GM12878 (cell line): ENCODE measurements at regions not wholly inside any gene's neighbourhood (a gene's known extent, or its start where the extent isn't known, plus 50 kb on each side); places are given as distances from the start of the nearest gene placed in this dataset.

Experiments used
- ATAC-seq: fragments of 200-7000 bp; cut with Tn5 transposase; 3 replicates; pipeline ENCODE4 v1.9.1; 2020; ENCODE audit warnings: mild to moderate bottlenecking, moderate library complexity
- BruUV-seq: library from RNA; stranded (reverse); fragments of 400-500 nt; replicated peaks from 2 replicates; lab custom pipeline; 2021; lab: Mats Ljungman, UMichigan
- CTCF ChIA-PET: fragments of 300-600 bp; sonication (Branson Sonifier 250); formaldehyde crosslinking; extraction: SDS; loops from one replicate; lab custom pipeline; 2021; ENCODE audit warnings: inconsistent platforms; lab: Yijun Ruan, JAX
- POLR2A ChIA-PET: fragments of 350-600 bp; formaldehyde crosslinking; extraction: SDS; loops from one replicate; lab custom pipeline; 2021; ENCODE audit warnings: inconsistent platforms; lab: Charles Lee
- RAD21 ChIA-PET: fragments of 300-600 bp; sonication (Branson Sonifier 250); formaldehyde crosslinking; loops from one replicate; lab custom pipeline; 2023; ENCODE audit warnings: antibody characterized with exemption; ENCODE audit not compliant: unreplicated experiment; lab: Charles Lee
- SMC1A ChIA-PET: fragments of 300-600 bp; sonication (Branson Sonifier 250); formaldehyde crosslinking; loops from one replicate; lab custom pipeline; 2023; ENCODE audit not compliant: unreplicated experiment, uncharacterized antibody; lab: Charles Lee
- DNase-seq: peaks from one replicate; pipeline ENCODE4 v3.0.0-alpha.2; 2011; ENCODE audit warnings: low read depth, low spot score
- FAIRE-seq: peaks from 3 replicates; lab custom pipeline; 2011; peaks lifted over from hg19 to GRCh38; lab: Jason Lieb, UNC
- H2AFZ ChIP-seq: 2 replicates; pipeline ENCODE4 v1.6.0; 2011; ENCODE audit warnings: low read depth, low read length, control low read depth; ENCODE audit not compliant: control insufficient read depth
- H3K27ac ChIP-seq: 2 replicates; pipeline ENCODE4 v1.5.1; 2011; ENCODE audit warnings: control low read depth; ENCODE audit not compliant: control insufficient read depth, insufficient read depth
- H3K27me3 ChIP-seq, 2 experiments: replicated peaks in 1 of 2; 2 replicates each; pipeline versions ENCODE4 v1.6.0 to v1.6.1; 2011; ENCODE audit warnings: low read length in 1 of 2; ENCODE audit not compliant: control insufficient read depth in 2 of 2, insufficient read depth in 2 of 2
- H3K36me3 ChIP-seq, 2 experiments: 2 replicates each; pipeline ENCODE4 v1.5.1; 2011; ENCODE audit warnings: low read length in 1 of 2; ENCODE audit not compliant: control insufficient read depth in 2 of 2, insufficient read depth in 2 of 2
- H3K4me1 ChIP-seq: 2 replicates; pipeline ENCODE4 v1.6.1; 2011; ENCODE audit warnings: mild to moderate bottlenecking, low read length, moderate library complexity, mixed read lengths; ENCODE audit not compliant: control insufficient read depth, insufficient read depth
- H3K4me2 ChIP-seq: 2 replicates; pipeline ENCODE4 v1.6.0; 2011; ENCODE audit warnings: control low read depth; ENCODE audit not compliant: control insufficient read depth, insufficient read depth
- H3K4me3 ChIP-seq: fragments of 200-600 bp; sonication (generic); 2 replicates; pipeline ENCODE4 v1.5.1; 2016
- H3K79me2 ChIP-seq: 2 replicates; pipeline ENCODE4 v1.6.0; 2011; ENCODE audit warnings: low read length; ENCODE audit not compliant: control insufficient read depth, insufficient read depth
- H3K9ac ChIP-seq: 2 replicates; pipeline ENCODE4 v1.8.0; 2011; ENCODE audit warnings: low read length, control low read depth, mixed read lengths; ENCODE audit not compliant: control insufficient read depth, insufficient read depth
- H3K9me3 ChIP-seq: replicated peaks from 3 replicates; pipeline ENCODE4 v1.5.1; 2011; ENCODE audit warnings: mild to moderate bottlenecking, low read length; ENCODE audit not compliant: control insufficient read depth, insufficient read depth
- H4K20me1 ChIP-seq: 2 replicates; pipeline ENCODE4 v1.6.0; 2011; ENCODE audit not compliant: control insufficient read depth, insufficient read depth
- ASH2L ChIP-seq: fragments of 300-600, 200-600 bp; sonication (generic); IDR thresholded peaks from 2 replicates; pipeline ENCODE4 v1.6.1; 2017; ENCODE audit warnings: low read depth, mild to moderate bottlenecking, borderline replicate concordance
- BCLAF1 ChIP-seq: fragments of 450-650 bp; IDR thresholded peaks from 2 replicates; pipeline ENCODE4 v1.6.1; 2017; ENCODE audit warnings: antibody characterized with exemption, mild to moderate bottlenecking, moderate library complexity
- HDAC6 ChIP-seq: fragments of 200-600 bp; sonication (generic); IDR thresholded peaks from one replicate; pipeline ENCODE4 v1.8.0; 2017; ENCODE audit warnings: antibody characterized with exemption; ENCODE audit not compliant: unreplicated experiment
- IKZF2 ChIP-seq, 2 experiments: fragments of 450-650 bp; IDR thresholded peaks; 2 replicates each; pipeline ENCODE4 v1.6.1; 2017; ENCODE audit warnings: mild to moderate bottlenecking in 2 of 2, moderate library complexity in 2 of 2
- IRF3 ChIP-seq: fragments of 450-650 bp; IDR thresholded peaks from 2 replicates; pipeline ENCODE4 v1.6.1; 2014; ENCODE audit warnings: mild to moderate bottlenecking
- JUND ChIP-seq: IDR thresholded peaks from 2 replicates; pipeline ENCODE4 v1.6.1; 2012; ENCODE audit warnings: low read depth, mild to moderate bottlenecking, low read length, improper control_type of control experiment, moderate library complexity
- KDM1A ChIP-seq: fragments of 200-600 bp; sonication (generic); IDR thresholded peaks from 2 replicates; pipeline ENCODE4 v1.6.1; 2016; ENCODE audit warnings: borderline replicate concordance
- PML ChIP-seq: IDR thresholded peaks from 2 replicates; pipeline ENCODE4 v1.6.1; 2012; ENCODE audit warnings: low read length, inconsistent platforms
- SMARCA5 ChIP-seq: fragments of 450-650 bp; IDR thresholded peaks from 2 replicates; pipeline ENCODE4 v1.6.1; 2017; ENCODE audit warnings: mild to moderate bottlenecking
- SREBF1 ChIP-seq: IDR thresholded peaks from 2 replicates; pipeline ENCODE4 v1.6.1; 2012; ENCODE audit warnings: mild to moderate bottlenecking, low read length
- TCF7 ChIP-seq: IDR thresholded peaks from 2 replicates; pipeline ENCODE4 v1.6.1; 2014; ENCODE audit warnings: antibody characterized with exemption, borderline replicate concordance
- ZNF207 ChIP-seq: fragments of 450-650 bp; IDR thresholded peaks from 2 replicates; pipeline ENCODE4 v1.6.1; 2014; ENCODE audit warnings: antibody characterized with exemption, mild to moderate bottlenecking, borderline replicate concordance
- WGBS: methylation state at CpG from one replicate; pipeline ENCODE4 v1.1.6; 2016; ENCODE audit warnings: low lambda C conversion rate; ENCODE audit not compliant: insufficient replicate concordance, insufficient coverage; ENCODE audit errors: missing lambda C conversion rate; 5-methylcytosine and 5-hydroxymethylcytosine counted together
- in situ Hi-C: fragments of 300-500 bp; cut with MboI; formaldehyde crosslinking; loops from 9 replicates; pipeline ENCODE4 v1.14.3; 2018; ENCODE audit warnings: mixed read lengths
- intact Hi-C: fragments of 100-400 bp; cut with micrococcal nuclease; formaldehyde crosslinking; loops from one replicate; pipeline ENCODE4 v1.14.2; 2022; ENCODE audit not compliant: unreplicated experiment

- Histone ChIP-seq H3K36me3 (no peaks in the 10 kb centered on the region), H2AFZ (no peak overlapping the region), H3K27me3 (no peaks in the 10 kb centered on the region), H3K9ac (no peak overlapping the region), H3K4me2 (no peak overlapping the region), H3K79me2 (no peaks in the 10 kb centered on the region), H3K4me1 (no peaks in the 10 kb centered on the region), H3K27ac (no peak overlapping the region), H3K9me3 (peaks cover 8% of the 10 kb centered on the region), H3K4me3 (no peak overlapping the region), H4K20me1 (no peaks in the 10 kb centered on the region)
- intact Hi-C loops = no loop called here
- in situ Hi-C loops = no loop called here
- FAIRE-seq (no peak), DNase-seq (no peak), ATAC-seq (no peak)
- POLR2A ChIA-PET = no interaction called here
- BruUV-seq = no TSS peak
- RAD21 ChIA-PET = no interaction called here
- TF ChIP-seq IKZF2 (IDR thresholded peaks at IDR 0.05) (no peak), IRF3 (no peak)
- SMC1A ChIA-PET = no interaction called here
- 58% methylated on average over 11 of the region's 11 CpGs for WGBS
- CTCF ChIA-PET = no interaction called here
Observed at GRCh38 chr22:48106215-48106614, 1343.8 kb downstream of the TBC1D22A start.

GRCh38 chr22:48105259-48105658 lies 1342.8 kb downstream of the TBC1D22A start:
- no TSS peak for BruUV-seq
- H3K4me3 ChIP-seq = no peak overlapping the region
- no peak for TF ChIP-seq PML
- TF ChIP-seq ASH2L = no peak
- TF ChIP-seq SREBF1 = no peak
- TF ChIP-seq JUND = no peak
- no peak for TF ChIP-seq HDAC6
- no peak for TF ChIP-seq KDM1A
- TF ChIP-seq IKZF2 (IDR thresholded peaks at IDR 0.05) = no peak
- no peak for TF ChIP-seq ZNF207
- no peak for TF ChIP-seq BCLAF1
- no peak for TF ChIP-seq TCF7
- TF ChIP-seq SMARCA5 = no peak

More at GRCh38 chr22:48105259-48105658, 1342.8 kb downstream of the TBC1D22A start:
- no peak for ATAC-seq
- H3K9ac ChIP-seq = no peak overlapping the region
- peaks cover 6% of the 10 kb centered on the region for H3K4me1 ChIP-seq
- no peak overlapping the region for H3K4me2 ChIP-seq
- POLR2A ChIA-PET = interaction anchor here (0.6 kb wide), 1 partner anchor 12 kb away, joined by 6 read pairs; no protein-coding TSS in a partner anchor
- H3K36me3 ChIP-seq = no peaks in the 10 kb centered on the region
- no peaks in the 10 kb centered on the region for H3K79me2 ChIP-seq
- CTCF ChIA-PET = no interaction called here
- no peak overlapping the region for H3K27ac ChIP-seq
- 91% methylated on average over 7 of the region's 9 CpGs for WGBS
- no peak for FAIRE-seq
- no peaks in the 10 kb centered on the region for H4K20me1 ChIP-seq
- H2AFZ ChIP-seq = no peak overlapping the region
- in situ Hi-C loops = no loop called here
- DNase-seq = no peak
- intact Hi-C loops = no loop called here
- H3K9me3 ChIP-seq = peaks cover 8% of the 10 kb centered on the region
- SMC1A ChIA-PET = no interaction called here
- RAD21 ChIA-PET = no interaction called here
- no peaks in the 10 kb centered on the region for H3K27me3 ChIP-seq
